Gastrocnemius medialis (tissue), 4 donors: ENCODE measurements at regions not wholly inside any gene's neighbourhood (a gene's known extent, or its start where the extent isn't known, plus 50 kb on each side); places are given as distances from the start of the nearest gene placed in this dataset.
"Not testable (repeated sequence)": the region's sequence is repeated elsewhere in the genome, so short reads cannot be mapped to it uniquely, and the experiment has no call there.

Experiments
- CTCF ChIP-seq, 5 experiments: fragments of 450-650 bp in 3 of 5; fragments of 200-600 bp in 2 of 5; sonication (generic) in 2 of 5; IDR thresholded peaks in 4 of 5; conservative IDR thresholded peaks in 1 of 5; 1 replicate in 4 of 5; 2 replicates in 1 of 5; pipeline ENCODE4 v1.5.1; 2016 to 2019; ENCODE audit warnings: antibody characterized with exemption in 5 of 5, mild to moderate bottlenecking in 3 of 5, moderate library complexity in 3 of 5
- POLR2A ChIP-seq, 2 donors: fragments of 450-650 bp; IDR thresholded peaks; one replicate each; pipeline ENCODE4 v1.6.1; 2017; ENCODE audit warnings: antibody characterized with exemption in 2 of 2, mild to moderate bottlenecking in 2 of 2, moderate library complexity in 2 of 2

GRCh38 chr10:34055410-34055985 is 721.0 kb upstream of the NRP1 start:
- TF ChIP-seq POLR2A (IDR thresholded peaks at IDR 0.05); CTCF (IDR thresholded peaks at IDR 0.05 in 4 of 5, conservative IDR thresholded peaks at IDR 0.05 in 1 of 5): not testable (repeated sequence)
